A172 (cell line): ENCODE measurements at regions not wholly inside any gene's neighbourhood (a gene's known extent, or its start where the extent isn't known, plus 50 kb on each side); places are given as distances from the start of the nearest gene placed in this dataset.
A peak's percentile ranks its signal among the peaks of the same experiment; 100 is the strongest.

Experiments used
- DNase-seq: peaks from one replicate; pipeline ENCODE4 v3.0.0-alpha.2; 2015; ENCODE audit warnings: low spot score

DNA sequence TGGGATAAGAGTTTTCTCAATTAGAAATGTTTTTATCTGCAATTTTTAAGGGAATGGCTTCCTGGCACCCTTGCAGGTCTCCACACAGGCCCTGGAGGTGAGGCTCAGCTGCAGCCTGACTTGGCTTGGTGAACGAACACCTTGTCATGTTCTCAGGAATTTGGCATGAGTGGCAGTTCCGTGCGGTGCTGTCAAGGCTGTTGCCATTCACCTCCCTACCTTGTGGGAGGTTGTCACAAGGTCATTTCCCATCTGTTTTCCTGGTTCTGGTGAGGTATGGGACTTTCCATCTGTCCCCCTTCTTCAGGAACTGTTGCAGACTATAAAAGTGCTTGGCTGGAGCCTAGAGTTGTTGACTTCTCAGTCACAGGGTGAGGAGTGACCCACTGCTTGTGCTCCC, 82.9 kb downstream of the ELOVL4 start:
- DNase-seq = no peak

- DNase-seq = no peak
Observed at GRCh38 chr6:79864001-79864400, 83.4 kb downstream of the ELOVL4 start.

DNA sequence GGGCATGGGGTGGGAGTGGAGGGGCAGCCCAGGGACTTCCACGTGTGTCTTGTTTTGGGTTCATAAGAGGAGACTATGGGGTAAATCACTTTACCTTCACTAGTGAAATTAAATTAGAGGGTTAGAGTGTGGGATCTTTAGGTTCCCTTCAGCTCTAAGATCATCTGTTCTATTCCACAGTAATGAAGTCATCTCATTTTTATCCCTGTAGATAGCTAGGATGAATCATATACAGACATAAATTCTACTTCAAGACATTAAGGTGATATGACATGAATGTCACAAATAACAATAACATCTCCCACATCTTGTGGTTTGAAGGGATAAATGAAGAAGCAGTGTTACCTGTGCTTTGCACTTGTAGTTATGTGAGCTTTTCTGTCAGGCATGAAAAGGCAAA, 83.8 kb downstream of the ELOVL4 start:
- no peak for DNase-seq

DNA sequence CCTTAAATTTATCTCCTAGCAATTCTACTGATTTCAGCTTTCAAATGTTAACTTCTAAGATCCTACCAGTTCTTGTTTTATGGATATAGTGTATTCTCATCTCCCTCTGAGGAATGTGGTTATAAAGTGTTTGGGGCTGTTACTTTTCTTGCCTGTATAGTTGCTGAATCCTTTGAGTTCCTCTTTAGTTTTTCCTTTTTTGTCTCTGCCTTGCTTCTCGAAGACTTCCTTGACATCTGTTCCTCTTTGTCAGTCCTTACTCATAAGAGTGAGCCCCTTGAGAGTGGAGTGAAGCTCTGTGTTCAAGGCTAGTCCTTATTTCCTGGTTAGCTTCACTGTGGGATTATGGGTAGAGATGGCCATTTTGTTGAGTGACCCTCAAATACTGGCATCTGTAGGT, 84.6 kb downstream of the ELOVL4 start:
- no peak for DNase-seq

DNA sequence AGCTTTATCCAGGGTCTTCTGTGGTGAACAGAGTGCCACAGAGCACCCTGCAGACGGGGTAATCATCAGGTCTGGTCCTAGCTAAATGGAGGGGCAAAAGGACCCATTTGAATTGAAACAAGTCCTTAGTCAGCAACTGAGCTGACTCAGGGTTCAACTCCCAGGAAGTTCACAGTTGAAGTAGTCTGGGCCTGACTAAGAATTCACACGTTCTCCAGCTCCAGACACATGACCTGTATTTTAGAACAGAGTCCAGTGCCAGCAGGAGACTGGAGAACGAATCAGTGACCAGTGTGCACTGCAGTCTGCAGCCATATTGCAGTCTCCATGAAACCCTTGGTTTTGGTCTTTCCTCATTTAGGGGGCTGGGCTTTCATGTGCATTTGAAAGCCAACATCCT, 85.2 kb downstream of the ELOVL4 start:
- DNase-seq = no peak

DNA sequence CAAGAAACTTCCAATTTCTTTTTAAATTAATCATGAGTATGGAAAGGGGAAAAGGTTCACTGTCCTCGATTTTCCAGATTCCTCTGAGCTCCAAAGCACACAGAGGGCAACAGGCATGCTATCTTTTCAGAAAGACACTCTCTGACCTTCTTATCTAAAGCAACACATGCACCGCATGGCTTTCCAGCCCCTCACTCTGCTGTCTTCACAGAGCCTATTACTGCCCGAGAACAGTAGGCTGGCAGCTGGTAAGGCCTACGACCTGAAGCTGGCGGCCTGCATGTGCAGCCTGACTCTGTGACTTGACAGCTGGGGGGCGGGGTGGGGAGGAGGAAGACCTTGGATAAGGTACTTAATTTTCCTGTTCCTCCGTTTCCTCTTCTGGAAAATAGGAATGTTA, 86.3 kb downstream of the ELOVL4 start:
- DNase-seq = no peak

- DNase-seq = no peak
Observed at GRCh38 chr6:79847426-79847825, 99.9 kb downstream of the ELOVL4 start.

DNA sequence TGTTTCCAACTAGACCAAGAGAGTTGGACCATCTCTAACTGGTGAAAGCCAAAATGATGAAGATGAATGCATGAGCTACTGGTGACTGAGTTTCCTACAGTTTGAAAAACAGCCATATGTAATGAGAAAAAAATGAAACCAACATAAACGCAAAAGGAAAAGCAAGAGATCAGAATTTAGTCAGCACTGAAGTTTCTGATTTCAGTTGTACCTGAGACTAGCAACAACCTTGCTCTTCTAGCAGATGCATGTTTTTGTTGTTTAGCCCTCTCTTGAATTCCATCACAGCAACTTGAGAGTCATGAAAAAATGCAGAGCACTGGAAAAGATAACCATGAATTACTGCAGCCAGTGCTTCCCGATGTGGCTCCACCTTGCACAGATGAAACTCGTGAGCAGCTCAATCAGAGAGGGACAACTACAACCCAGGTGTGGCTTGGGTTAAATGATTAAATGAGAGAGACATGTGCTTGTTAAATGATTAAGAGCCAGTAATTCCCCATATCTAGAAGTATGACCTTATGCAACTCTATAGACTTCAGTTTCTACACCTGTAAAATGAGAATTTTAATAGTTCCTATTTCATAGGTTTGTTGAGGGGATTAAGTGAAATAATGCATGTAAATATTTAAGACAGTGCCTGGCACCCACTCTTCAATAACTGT, 104.8 kb downstream of the ELOVL4 start:
- DNase-seq = no peak

- no peak for DNase-seq
Observed at GRCh38 chr6:79841577-79842375, 105.6 kb downstream of the ELOVL4 start.

DNA sequence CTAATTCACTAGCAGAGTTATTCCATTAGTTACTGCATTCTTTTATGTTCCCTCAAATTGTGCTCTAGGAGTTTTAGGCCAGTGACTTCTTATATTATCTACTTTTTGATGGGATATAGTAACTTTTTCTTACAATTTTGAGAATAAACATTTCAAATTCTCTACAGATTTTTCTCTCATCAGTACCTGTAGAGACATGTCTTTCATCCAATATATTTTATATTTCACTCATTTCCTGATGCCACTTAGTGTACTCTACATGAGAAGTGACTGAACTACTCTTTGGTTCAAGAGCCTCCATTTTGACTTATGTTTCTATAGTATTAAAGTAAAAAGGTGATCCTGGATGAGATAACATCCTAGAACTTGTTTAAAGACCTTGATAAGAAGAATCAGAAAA, 108.5 kb downstream of the ELOVL4 start:
- no peak for DNase-seq

DNA sequence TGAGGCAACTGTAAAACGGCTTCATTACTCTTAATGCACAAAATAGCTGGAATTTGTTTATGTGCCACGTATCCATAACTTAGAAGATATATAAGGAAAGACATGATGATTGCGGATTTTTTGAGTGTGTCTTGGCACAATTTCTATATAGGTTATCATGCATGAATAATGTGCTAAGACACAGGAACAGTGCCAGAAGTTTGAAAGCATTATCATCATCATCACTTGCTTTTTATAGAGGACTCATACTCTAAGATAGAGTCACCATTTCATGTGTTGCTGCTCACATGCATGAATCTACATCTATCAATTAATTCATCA, 113.4 kb downstream of the ELOVL4 start:
- DNase-seq = no peak

DNA sequence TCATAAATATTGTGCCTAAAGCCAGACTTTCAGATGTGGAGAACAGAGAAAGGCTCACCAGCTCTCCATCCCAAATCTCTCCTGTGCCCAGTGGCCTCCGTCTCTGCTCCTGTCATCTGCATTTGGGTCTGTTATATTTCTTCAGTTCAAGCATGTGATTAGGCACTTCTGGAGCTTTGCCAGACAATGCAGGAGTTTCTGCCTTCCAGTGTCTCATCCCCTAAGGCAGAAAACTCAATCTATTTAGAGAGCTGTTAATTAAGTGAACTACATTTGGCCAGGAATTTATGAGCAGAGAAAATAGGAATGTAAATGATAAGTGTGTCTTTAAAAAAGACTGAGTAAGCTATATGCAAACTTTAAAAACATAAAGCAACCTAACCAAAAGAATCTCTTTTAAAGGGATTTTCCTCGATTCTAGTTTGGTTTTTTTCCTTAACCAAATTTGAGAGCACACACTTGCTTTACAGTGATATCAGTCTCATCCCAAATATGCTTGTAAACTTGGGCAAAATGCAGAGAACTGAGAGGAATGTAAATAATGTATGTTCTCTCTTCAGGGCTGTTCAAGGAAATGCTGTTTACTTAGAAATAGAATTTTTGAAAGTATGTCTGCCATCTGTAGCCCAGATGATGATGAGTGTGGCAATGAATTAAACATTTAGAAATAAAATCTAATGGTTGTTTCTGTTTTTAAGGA, 113.9 kb downstream of the ELOVL4 start:
- no peak for DNase-seq

DNA sequence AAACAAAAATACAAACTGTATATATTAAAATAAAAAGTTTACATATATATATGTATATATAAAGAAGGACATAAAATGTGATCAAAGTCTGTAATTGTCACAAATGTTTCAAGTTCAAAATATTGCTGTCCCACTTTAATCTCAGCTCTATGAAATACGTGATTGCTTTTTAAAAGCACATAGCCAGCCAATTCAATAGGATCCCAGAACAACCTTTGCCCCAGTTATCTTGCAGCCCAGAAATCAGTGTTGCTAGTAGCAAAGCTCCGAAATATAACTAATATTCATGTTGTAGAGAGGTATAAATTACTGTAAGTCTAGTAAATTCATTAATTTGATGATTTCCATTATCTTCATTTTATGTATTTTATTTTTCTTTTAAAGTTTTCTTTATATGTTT, 114.6 kb downstream of the ELOVL4 start:
- no peak for DNase-seq

GRCh38 chr6:79824202-79824601, 123.2 kb downstream of the ELOVL4 start:
- DNase-seq = no peak

GRCh38 chr6:79821859-79822258, 125.5 kb downstream of the ELOVL4 start:
- peak; percentile 20 for DNase-seq

DNA sequence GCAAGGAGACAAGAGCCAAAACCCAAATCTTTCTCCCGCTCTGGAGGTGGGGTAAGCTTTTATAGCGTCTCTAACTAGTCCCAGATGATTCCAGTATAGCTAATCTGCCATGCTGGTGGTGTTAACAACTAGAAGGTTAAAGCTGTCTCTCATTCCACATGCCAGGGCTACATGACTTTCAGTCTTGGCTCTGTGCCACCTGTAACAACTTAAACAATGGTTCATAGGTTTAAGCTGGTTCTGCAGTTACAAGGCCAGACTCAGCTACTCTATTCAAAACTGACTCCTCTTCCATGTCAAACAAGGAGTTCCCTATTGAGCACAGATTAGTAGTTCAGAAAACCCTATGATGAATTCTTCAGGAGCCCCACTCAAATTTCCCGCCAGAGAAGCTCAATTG, 128.9 kb downstream of the ELOVL4 start:
- no peak for DNase-seq

GRCh38 chr6:79814940-79815339, 132.4 kb downstream of the ELOVL4 start:
- no peak for DNase-seq

GRCh38 chr6:79813854-79814709, 133.3 kb downstream of the ELOVL4 start:
- DNase-seq = peak; percentile 55

DNA sequence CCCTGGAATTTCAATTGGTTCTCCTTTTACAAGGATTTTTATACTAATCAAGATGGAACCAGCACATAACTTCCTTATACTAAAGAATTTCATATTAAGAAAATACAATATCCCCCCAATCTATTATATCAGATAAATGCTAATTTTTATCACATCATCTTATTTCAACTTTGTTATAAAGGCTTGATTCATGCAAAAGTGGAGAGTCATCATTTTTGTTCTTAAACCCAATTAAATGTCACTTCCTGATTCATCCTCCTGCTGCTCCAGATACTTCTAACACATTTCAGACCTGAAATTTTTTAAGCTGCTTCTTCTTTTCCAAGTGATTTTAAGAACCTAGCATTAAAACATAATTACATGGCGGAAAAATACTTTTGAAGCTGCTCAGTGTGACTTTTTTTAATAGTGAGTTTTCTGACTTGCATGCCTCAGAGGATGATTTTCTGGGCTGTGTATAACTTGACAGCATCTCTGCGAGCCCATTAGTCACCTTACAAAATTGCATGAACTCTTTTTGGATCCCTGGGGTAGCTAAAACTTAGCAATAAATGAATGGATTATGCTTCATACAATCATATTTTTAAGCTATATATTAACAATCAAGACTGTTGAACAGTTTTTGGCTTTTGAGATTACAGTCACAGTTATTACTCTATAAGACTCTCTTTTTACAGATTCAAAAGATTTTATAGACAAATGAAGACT, 134.1 kb downstream of the ELOVL4 start:
- no peak for DNase-seq

DNA sequence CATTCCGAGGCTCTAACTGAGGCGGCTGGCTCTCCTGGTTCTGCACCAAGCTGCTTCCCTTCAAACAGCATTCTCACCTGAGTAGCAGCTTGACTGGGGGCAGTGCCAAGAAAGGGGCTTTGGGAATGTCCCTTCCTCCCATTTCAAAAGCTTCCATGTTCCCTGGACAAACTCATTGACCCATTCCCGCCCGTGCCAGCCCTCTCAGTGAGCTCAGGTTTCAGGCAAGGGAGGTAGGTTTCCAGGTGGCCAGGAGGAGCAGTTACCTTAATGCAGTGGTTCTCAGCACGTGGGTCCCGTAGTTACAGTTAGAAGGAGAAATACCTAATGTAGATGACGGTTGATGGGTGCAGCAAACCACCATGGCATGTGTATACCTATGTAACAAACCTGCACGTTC, 135.2 kb downstream of the ELOVL4 start:
- no peak for DNase-seq

DNA sequence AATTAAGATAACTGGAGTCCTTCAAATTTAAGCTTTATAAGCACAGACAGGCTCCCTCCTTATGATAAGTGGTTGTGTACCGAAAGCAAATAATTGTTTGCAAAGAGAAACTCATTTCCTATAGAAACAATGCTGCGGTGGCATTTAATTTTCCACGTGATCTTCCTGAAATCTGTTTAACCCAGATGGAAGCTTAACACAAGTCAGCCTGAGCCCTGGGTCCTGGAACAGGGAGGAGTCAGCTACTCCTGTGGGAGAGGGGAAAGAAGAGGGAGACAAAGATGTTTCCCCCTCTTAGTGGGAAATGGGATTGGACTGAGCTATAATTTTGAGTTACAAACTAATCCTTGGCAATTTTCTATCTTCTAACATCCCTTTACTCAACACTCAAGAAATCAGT, 136.5 kb downstream of the ELOVL4 start:
- no peak for DNase-seq
